ENCODE measurements at regions not wholly inside any gene's neighbourhood (a gene's known extent, or its start where the extent isn't known, plus 50 kb on each side); places are given as distances from the start of the nearest gene placed in this dataset.

- Mint-ChIP-seq H3K36me3 (ENCODE audit: low read depth) (no peaks in the 10 kb centered on the region), H3K27ac (no peak overlapping the region), H3K4me1 (ENCODE audit: low read depth) (no peaks in the 10 kb centered on the region), H3K4me3 (no peak overlapping the region), H3K27me3 (no peaks in the 10 kb centered on the region), H3K9me3 (no peaks in the 10 kb centered on the region)
- intact Hi-C loops (cut with micrococcal nuclease) = no loop called here
These were observed 242.4 kb downstream of the KLF12 start for GRCh38 chr13:73891805-73892204.

DNA sequence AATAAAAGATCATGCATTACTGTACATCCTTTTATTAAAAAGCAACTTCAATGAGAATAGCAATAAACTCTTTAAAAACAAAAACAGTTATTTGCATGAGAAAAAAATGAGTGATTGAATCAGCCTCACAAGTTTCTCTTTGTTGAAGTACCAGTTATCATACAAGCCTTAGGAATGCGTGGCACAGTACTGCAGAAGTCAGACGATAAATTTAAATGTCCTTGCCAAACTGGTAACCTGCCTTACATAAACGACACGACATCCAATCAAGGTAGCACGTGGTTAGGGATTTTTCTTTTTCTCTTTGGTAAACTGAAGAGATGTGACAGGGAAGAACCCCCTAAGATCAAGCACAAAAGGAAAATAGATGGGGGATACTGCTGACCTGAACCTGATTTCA, 251.0 kb downstream of the KLF12 start:
- Mint-ChIP-seq H3K36me3 (ENCODE audit: low read depth) (no peaks in the 10 kb centered on the region), H3K9me3 (peaks cover 19% of the 10 kb centered on the region), H3K27ac (no peak overlapping the region), H3K4me1 (ENCODE audit: low read depth) (no peaks in the 10 kb centered on the region), H3K27me3 (no peaks in the 10 kb centered on the region), H3K4me3 (no peak overlapping the region)
- intact Hi-C loops (cut with micrococcal nuclease) = no loop called here

DNA sequence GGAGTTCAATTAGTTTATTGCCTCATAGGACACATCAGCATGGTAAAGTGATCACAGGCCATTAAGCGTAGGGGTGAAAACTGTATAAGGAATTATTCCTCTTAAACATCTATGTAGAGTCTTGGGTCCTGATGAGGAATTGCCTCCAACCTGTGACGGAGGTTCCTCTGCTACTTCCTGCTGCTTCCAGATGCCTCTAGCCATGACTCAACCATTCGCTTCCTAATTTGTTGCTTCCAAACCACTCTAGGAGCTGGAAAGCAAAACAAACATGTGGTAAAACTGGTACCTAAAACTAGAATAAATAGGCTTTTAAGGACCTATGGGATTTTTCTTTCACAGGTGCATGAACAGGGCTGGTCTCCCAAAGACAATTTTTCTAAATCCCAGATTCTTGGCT, 253.8 kb downstream of the KLF12 start:
- intact Hi-C loops (cut with micrococcal nuclease) = no loop called here
- no peaks in the 10 kb centered on the region for H3K36me3 Mint-ChIP-seq (ENCODE audit: low read depth)
- no peaks in the 10 kb centered on the region for H3K4me1 Mint-ChIP-seq (ENCODE audit: low read depth)
- H3K27ac Mint-ChIP-seq = no peak overlapping the region
- H3K27me3 Mint-ChIP-seq = no peaks in the 10 kb centered on the region
- H3K4me3 Mint-ChIP-seq = no peak overlapping the region
- peaks cover 7% of the 10 kb centered on the region for H3K9me3 Mint-ChIP-seq

GRCh38 chr13:73879346-73880015, 254.7 kb downstream of the KLF12 start:
- no peaks in the 10 kb centered on the region for H3K27me3 Mint-ChIP-seq
- H3K27ac Mint-ChIP-seq = no peak overlapping the region
- no peaks in the 10 kb centered on the region for H3K36me3 Mint-ChIP-seq (ENCODE audit: low read depth)
- intact Hi-C loops (cut with micrococcal nuclease) = no loop called here
- H3K9me3 Mint-ChIP-seq = no peaks in the 10 kb centered on the region
- no peak overlapping the region for H3K4me3 Mint-ChIP-seq
- no peaks in the 10 kb centered on the region for H3K4me1 Mint-ChIP-seq (ENCODE audit: low read depth)

GRCh38 chr13:73877399-73877798, 256.8 kb downstream of the KLF12 start:
- Mint-ChIP-seq H3K4me1 (ENCODE audit: low read depth) (no peaks in the 10 kb centered on the region), H3K36me3 (ENCODE audit: low read depth) (no peaks in the 10 kb centered on the region), H3K27me3 (no peaks in the 10 kb centered on the region), H3K4me3 (no peak overlapping the region), H3K27ac (no peak overlapping the region), H3K9me3 (no peaks in the 10 kb centered on the region)
- intact Hi-C loops (cut with micrococcal nuclease) = no loop called here

GRCh38 chr13:73876323-73876722, 257.9 kb downstream of the KLF12 start:
- no peak overlapping the region for H3K27ac Mint-ChIP-seq
- no peaks in the 10 kb centered on the region for H3K4me1 Mint-ChIP-seq (ENCODE audit: low read depth)
- H3K27me3 Mint-ChIP-seq = no peaks in the 10 kb centered on the region
- H3K36me3 Mint-ChIP-seq (ENCODE audit: low read depth) = no peaks in the 10 kb centered on the region
- H3K9me3 Mint-ChIP-seq = no peaks in the 10 kb centered on the region
- intact Hi-C loops (cut with micrococcal nuclease) = no loop called here
- H3K4me3 Mint-ChIP-seq = no peak overlapping the region

DNA sequence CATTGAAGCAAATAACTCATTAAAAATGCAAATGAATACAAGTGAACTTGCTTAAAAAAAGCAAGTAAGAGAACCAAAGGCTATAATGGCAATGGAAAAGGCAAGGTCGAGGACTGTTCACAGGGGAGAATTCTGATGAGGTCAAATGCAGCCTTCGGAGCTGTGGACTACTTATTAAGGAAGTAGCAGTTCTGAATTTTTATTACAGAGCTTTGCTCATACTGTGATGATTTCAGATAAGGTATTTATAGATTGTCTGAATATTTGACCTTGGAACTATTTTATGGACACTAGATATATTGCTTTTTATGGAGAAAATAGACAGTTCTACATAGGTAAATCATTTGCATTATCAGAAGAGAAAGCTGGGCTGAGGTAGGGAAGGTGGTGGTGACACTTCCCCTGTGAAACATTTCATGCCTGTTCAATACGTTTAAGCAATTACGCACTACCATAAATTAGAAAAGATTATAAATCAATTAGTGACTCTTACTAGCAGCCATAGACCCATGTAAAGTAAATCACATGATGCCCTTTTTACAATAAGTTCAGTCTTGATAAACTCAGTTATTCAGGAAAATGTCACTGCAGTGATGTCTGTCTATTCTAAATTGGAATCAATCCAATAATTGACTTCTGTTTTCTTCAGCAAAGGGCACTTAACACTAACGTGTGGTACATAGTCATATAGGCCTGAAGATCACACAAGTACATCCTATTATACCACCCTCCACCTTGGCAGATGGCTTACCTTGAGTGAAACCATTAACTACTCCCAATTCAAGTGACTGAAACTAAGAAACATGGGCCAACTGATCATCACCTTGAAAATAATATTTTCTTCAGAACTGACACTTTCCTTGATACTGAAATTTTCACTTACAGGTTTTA, 260.0 kb downstream of the KLF12 start:
- H3K4me3 Mint-ChIP-seq = no peak overlapping the region
- no peaks in the 10 kb centered on the region for H3K36me3 Mint-ChIP-seq (ENCODE audit: low read depth)
- H3K4me1 Mint-ChIP-seq (ENCODE audit: low read depth) = no peaks in the 10 kb centered on the region
- no peaks in the 10 kb centered on the region for H3K9me3 Mint-ChIP-seq
- H3K27me3 Mint-ChIP-seq = no peaks in the 10 kb centered on the region
- no peak overlapping the region for H3K27ac Mint-ChIP-seq
- intact Hi-C loops (cut with micrococcal nuclease) = no loop called here

GRCh38 chr13:73872397-73872796, 261.8 kb downstream of the KLF12 start:
- H3K36me3 Mint-ChIP-seq (ENCODE audit: low read depth) = no peaks in the 10 kb centered on the region
- no peaks in the 10 kb centered on the region for H3K27me3 Mint-ChIP-seq
- intact Hi-C loops (cut with micrococcal nuclease) = no loop called here
- H3K4me1 Mint-ChIP-seq (ENCODE audit: low read depth) = no peaks in the 10 kb centered on the region
- H3K4me3 Mint-ChIP-seq = no peak overlapping the region
- no peaks in the 10 kb centered on the region for H3K9me3 Mint-ChIP-seq
- H3K27ac Mint-ChIP-seq = no peak overlapping the region

- H3K4me3 Mint-ChIP-seq = no peak overlapping the region
- H3K27ac Mint-ChIP-seq = no peak overlapping the region
- intact Hi-C loops (cut with micrococcal nuclease) = no loop called here
- no peaks in the 10 kb centered on the region for H3K27me3 Mint-ChIP-seq
- no peaks in the 10 kb centered on the region for H3K36me3 Mint-ChIP-seq (ENCODE audit: low read depth)
- H3K4me1 Mint-ChIP-seq (ENCODE audit: low read depth) = no peaks in the 10 kb centered on the region
- H3K9me3 Mint-ChIP-seq = no peaks in the 10 kb centered on the region
These were observed 263.0 kb downstream of the KLF12 start for GRCh38 chr13:73870970-73871935.

DNA sequence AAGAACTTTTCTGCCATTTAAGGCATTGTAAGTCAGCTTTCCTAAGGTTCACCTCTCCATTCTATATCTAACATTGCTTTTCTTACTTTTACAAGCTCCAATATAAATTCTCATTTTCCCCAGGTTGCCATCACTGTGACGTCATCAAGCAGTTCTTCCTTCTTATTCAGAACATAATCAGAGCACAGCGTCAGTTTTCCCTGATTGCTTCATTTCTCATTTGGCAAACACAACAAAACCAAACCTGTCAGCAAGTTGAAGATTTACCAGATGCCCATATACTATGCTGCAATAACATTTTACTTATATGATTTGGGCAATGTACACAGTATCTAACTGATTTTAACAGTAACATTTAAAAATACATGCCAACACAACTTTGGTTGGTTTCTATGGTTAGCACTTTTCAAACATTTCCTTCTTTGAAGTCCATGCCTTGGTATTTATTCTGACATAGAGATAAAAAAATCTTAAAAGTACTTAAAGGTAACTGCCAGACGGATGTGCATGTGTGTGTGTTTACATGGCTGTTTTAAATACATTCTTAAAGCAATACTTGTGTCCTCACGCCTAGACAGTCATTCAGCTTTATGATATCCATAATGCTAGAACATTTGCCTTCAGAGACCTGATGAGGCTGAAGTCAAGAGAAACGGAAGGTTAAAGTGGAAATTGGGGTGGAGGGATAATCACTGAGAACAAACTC, 264.0 kb downstream of the KLF12 start:
- no peaks in the 10 kb centered on the region for H3K36me3 Mint-ChIP-seq (ENCODE audit: low read depth)
- H3K4me3 Mint-ChIP-seq = no peak overlapping the region
- intact Hi-C loops (cut with micrococcal nuclease) = no loop called here
- H3K4me1 Mint-ChIP-seq (ENCODE audit: low read depth) = no peaks in the 10 kb centered on the region
- no peaks in the 10 kb centered on the region for H3K9me3 Mint-ChIP-seq
- H3K27me3 Mint-ChIP-seq = no peaks in the 10 kb centered on the region
- H3K27ac Mint-ChIP-seq = no peak overlapping the region

- Mint-ChIP-seq H3K27ac (no peak overlapping the region), H3K4me1 (ENCODE audit: low read depth) (no peaks in the 10 kb centered on the region), H3K36me3 (ENCODE audit: low read depth) (no peaks in the 10 kb centered on the region), H3K4me3 (no peak overlapping the region), H3K9me3 (no peaks in the 10 kb centered on the region), H3K27me3 (no peaks in the 10 kb centered on the region)
- intact Hi-C loops (cut with micrococcal nuclease) = no loop called here
These were observed 269.2 kb downstream of the KLF12 start for GRCh38 chr13:73865027-73865426.

DNA sequence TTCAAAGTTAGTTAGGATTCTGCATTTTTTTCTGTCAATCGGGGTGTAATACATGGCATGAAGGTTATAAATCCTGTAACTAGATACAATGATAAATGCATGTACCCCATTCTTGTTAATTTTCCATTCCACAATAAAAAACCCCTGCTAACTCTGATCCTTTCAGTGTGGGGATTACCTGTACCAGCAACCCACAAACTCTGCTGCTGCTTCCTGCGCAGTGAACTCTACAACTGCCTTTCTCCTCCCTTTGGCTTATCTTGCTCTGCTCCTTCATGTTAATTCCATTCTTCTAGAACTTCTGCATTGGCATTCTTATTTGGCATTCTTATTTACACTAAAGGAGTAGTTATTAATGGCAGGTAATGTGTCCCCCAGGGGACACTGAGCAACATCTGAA, 273.1 kb downstream of the KLF12 start:
- no peaks in the 10 kb centered on the region for H3K9me3 Mint-ChIP-seq
- no peak overlapping the region for H3K27ac Mint-ChIP-seq
- intact Hi-C loops (cut with micrococcal nuclease) = no loop called here
- no peak overlapping the region for H3K4me3 Mint-ChIP-seq
- H3K4me1 Mint-ChIP-seq (ENCODE audit: low read depth) = no peaks in the 10 kb centered on the region
- no peaks in the 10 kb centered on the region for H3K36me3 Mint-ChIP-seq (ENCODE audit: low read depth)
- H3K27me3 Mint-ChIP-seq = no peaks in the 10 kb centered on the region

DNA sequence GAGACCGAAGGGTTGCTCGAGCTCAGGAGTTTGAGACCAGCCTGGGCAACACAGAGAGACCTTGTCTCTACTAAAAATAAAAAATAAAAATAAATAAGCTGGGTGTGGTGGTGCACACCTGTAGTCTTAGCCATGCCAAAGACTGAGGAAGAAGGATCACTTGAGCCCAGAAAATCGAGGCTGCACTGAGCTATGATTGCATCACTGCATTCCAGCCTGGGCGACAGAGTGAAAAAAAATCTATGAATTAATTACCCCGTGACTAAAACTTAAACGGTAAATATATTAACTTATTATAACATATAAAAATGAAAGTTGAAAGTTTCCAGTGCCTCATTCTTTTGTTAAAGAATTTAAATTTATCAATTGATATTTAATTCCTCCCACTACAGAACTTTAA, 273.7 kb downstream of the KLF12 start:
- intact Hi-C loops (cut with micrococcal nuclease) = no loop called here
- H3K4me1 Mint-ChIP-seq (ENCODE audit: low read depth) = no peaks in the 10 kb centered on the region
- H3K27ac Mint-ChIP-seq = no peak overlapping the region
- no peaks in the 10 kb centered on the region for H3K27me3 Mint-ChIP-seq
- H3K9me3 Mint-ChIP-seq = peaks cover under 1% of the 10 kb centered on the region
- H3K36me3 Mint-ChIP-seq (ENCODE audit: low read depth) = no peaks in the 10 kb centered on the region
- H3K4me3 Mint-ChIP-seq = no peak overlapping the region

Data from dendritic cell treated with granulocyte-macrophage colony-stimulating factor and Interleukin-4, amounts not matched to agents 40 ng/mL and 50 ng/mL, for 4 days (primary cell).